ENCODE measurements at regions not wholly inside any gene's neighbourhood (a gene's known extent, or its start where the extent isn't known, plus 50 kb on each side); places are given as distances from the start of the nearest gene placed in this dataset.

GRCh38 chr2:121090088-121090715, 194.8 kb downstream of the TFCP2L1 start:
- TF ChIP-seq CTCF (IDR thresholded peaks at IDR 0.05; ENCODE audit: extremely low read depth in 1 of 2, insufficient read depth in 1 of 2, low read depth in 1 of 2, low read length in 2 of 2) (no peak), EZH2 (IDR thresholded peaks at IDR 0.05; ENCODE audit: borderline replicate concordance, low read depth, low read length, severe bottlenecking) (no peak), POLR2A (IDR thresholded peaks at IDR 0.05; ENCODE audit: low read depth, low read length) (no peak), POLR2AphosphoS5 (IDR thresholded peaks at IDR 0.05; ENCODE audit: insufficient read depth, low read depth, low read length) (no peak)
- TF ChIP-seq, protein P1, sequence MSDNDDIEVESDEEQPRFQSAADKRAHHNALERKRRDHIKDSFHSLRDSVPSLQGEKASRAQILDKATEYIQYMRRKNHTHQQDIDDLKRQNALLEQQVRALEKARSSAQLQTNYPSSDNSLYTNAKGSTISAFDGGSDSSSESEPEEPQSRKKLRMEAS (IDR thresholded peaks at IDR 0.05; ENCODE audit: insufficient read depth, insufficient read length) = no peak
